ENCODE measurements at regions not wholly inside any gene's neighbourhood (a gene's known extent, or its start where the extent isn't known, plus 50 kb on each side); places are given as distances from the start of the nearest gene placed in this dataset.
"Not testable (repeated sequence)": the region's sequence is repeated elsewhere in the genome, so short reads cannot be mapped to it uniquely, and the experiment has no call there.

GRCh38 chr5:54867310-54867944 is 118.0 kb downstream of the ESM1 start:
- peak; percentile 48 for DNase-seq (ENCODE audit: extremely low read depth, low read depth)
- TF ChIP-seq CTCF (IDR thresholded peaks at IDR 0.05; ENCODE audit: low read depth, low read length): peak; percentile 44

DNA sequence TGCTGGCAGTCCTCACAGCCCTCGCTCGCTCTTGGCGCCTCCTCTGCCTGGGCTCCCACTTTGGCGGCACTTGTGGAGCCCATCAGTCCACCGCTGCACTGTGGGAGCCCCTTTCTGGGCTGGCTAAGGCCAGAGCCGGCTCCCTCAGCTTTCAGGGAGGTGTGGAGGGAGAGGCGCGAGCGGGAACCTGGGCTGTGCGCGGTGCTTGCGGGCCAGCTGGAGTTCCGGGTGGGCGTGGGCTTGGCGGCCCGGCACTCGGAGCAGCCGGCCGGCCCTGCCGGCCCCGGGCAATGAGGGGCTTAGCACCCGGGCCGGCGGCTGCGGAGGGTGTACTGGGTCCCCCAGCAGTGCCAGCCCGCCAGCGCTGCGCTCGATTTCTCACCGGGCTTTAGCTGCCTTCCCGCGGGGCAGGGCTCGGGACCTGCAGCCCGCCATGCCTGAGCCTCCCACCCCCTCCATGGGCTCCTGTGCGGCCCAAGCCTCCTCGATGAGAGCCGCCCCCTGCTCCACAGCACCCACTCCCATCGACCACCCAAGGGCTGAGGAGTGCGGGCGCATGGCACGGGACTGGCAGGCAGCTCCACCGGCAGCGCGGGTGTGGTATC is 120.4 kb downstream of the ESM1 start:
- not testable (repeated sequence) for DNase-seq (ENCODE audit: extremely low read depth, low read depth)

- no peak for DNase-seq (ENCODE audit: extremely low read depth, low read depth)
- TF ChIP-seq CTCF (IDR thresholded peaks at IDR 0.05; ENCODE audit: low read depth, low read length): no peak
Observed at GRCh38 chr5:54862036-54862435, 123.4 kb downstream of the ESM1 start.

- DNase-seq (ENCODE audit: extremely low read depth, low read depth): no peak
- TF ChIP-seq CTCF (IDR thresholded peaks at IDR 0.05; ENCODE audit: low read depth, low read length): no peak
Observed at GRCh38 chr5:54861212-54861894, 124.0 kb downstream of the ESM1 start.

GRCh38 chr5:54860321-54860720 is 125.1 kb downstream of the ESM1 start:
- no peak for DNase-seq (ENCODE audit: extremely low read depth, low read depth)
- no peak for TF ChIP-seq CTCF (IDR thresholded peaks at IDR 0.05; ENCODE audit: low read depth, low read length)

DNA sequence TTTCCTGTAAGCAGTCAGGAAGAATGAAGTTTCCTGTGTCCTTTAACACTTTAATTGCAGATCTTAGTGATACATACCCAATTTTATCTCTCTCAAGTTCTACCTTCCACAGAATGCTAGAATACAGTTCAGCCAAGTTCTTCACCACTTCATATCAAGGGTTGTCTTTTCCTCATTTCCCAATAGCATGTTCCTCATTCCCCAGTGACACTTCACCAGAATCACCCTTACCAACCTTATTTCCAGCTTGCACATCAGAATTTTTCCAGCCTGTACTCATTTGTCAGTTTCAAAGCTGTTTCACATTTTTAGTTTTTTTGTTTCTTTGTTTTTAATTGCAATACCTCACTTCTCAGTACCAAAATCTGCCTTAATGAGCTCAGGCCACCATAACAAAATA is 126.1 kb downstream of the ESM1 start:
- no peak for DNase-seq (ENCODE audit: extremely low read depth, low read depth)
- no peak for TF ChIP-seq CTCF (IDR thresholded peaks at IDR 0.05; ENCODE audit: low read depth, low read length)

DNA sequence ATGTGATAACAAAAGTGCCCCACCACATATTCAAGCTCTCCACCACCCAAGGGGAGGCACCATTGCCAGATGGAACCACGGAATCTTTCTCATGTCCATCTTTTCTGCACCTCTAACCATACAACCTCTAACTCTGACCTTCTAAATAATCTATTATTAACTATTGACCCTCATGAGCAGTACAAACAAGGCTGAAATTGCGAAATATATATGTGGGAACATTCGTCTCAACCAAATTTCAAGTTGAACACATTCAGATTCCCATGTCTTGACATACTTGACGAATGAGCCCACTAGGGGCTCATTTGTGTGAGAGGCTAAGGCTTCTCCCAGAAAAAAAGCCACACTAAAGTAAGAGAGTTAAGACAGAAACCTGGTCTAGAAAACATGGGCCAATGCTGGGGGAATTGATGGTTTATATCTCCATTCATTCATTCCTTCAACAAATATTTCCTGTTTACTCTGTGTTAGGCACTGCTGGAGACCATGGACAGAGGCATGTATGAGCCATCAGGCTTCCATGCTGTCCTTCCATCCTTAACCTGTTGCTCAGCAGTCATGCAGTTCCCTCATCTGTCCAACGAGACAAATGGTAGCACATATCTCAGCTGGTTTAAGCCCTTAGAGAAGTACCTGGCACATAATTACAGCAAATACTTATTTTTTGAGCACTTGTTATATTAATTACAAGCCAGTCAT is 130.4 kb downstream of the ESM1 start:
- no peak for DNase-seq (ENCODE audit: extremely low read depth, low read depth)
- TF ChIP-seq CTCF (IDR thresholded peaks at IDR 0.05; ENCODE audit: low read depth, low read length): no peak
